H9 (cell line): ENCODE measurements at regions not wholly inside any gene's neighbourhood (a gene's known extent, or its start where the extent isn't known, plus 50 kb on each side); places are given as distances from the start of the nearest gene placed in this dataset.

Experiments
- DNase-seq: peaks from one replicate; pipeline ENCODE4 v3.0.0-alpha.2; 2017
- H2AFZ ChIP-seq: one replicate; pipeline ENCODE4 v1.6.1; 2013; ENCODE audit warnings: mild to moderate bottlenecking, low read length, control low read depth, moderate library complexity
- H2AK5ac ChIP-seq: 2 replicates; pipeline ENCODE4 v1.6.1; 2013; ENCODE audit warnings: low read length, control low read depth, mixed read lengths; ENCODE audit not compliant: insufficient read length
- H2BK120ac ChIP-seq: one replicate; pipeline ENCODE4 v1.6.1; 2013; ENCODE audit warnings: low read depth, mild to moderate bottlenecking, low read length, control low read depth, inconsistent platforms; ENCODE audit not compliant: poor library complexity, severe bottlenecking
- H2BK12ac ChIP-seq: 2 replicates; pipeline ENCODE4 v1.6.1; 2013; ENCODE audit warnings: low read length, control low read depth, mixed read lengths, low read depth; ENCODE audit not compliant: insufficient read length
- H2BK15ac ChIP-seq: 2 replicates; pipeline ENCODE4 v1.6.1; 2013; ENCODE audit warnings: low read depth, low read length, control low read depth
- H2BK20ac ChIP-seq: one replicate; pipeline ENCODE4 v1.6.1; 2013; ENCODE audit warnings: low read depth, mild to moderate bottlenecking, low read length, control low read depth, inconsistent platforms; ENCODE audit not compliant: poor library complexity, severe bottlenecking
- H2BK5ac ChIP-seq: 2 replicates; pipeline ENCODE4 v1.6.1; 2013; ENCODE audit warnings: low read length, control low read depth, mixed read lengths; ENCODE audit not compliant: insufficient read length
- H3K14ac ChIP-seq: 2 replicates; pipeline ENCODE4 v1.6.1; 2013; ENCODE audit warnings: low read length, control low read depth; ENCODE audit not compliant: insufficient read depth
- H3K18ac ChIP-seq: 2 replicates; pipeline ENCODE4 v1.6.1; 2013; ENCODE audit warnings: low read depth, mild to moderate bottlenecking, mixed read lengths, low read length, control low read depth; ENCODE audit not compliant: insufficient read length
- H3K23ac ChIP-seq: 2 replicates; pipeline ENCODE4 v1.6.1; 2013; ENCODE audit warnings: low read length, control low read depth, mixed read lengths, low read depth; ENCODE audit not compliant: insufficient read length
- H3K23me2 ChIP-seq: 2 replicates; pipeline ENCODE4 v1.6.1; 2013; ENCODE audit warnings: low read depth, mild to moderate bottlenecking, mixed read lengths, low read length, control low read depth; ENCODE audit not compliant: insufficient read length, poor library complexity, severe bottlenecking
- H3K27ac ChIP-seq: 2 replicates; pipeline ENCODE4 v1.5.1; 2013; ENCODE audit warnings: low read length, control low read depth, mixed read lengths, low read depth; ENCODE audit not compliant: insufficient read length
- H3K27me3 ChIP-seq: 2 replicates; pipeline ENCODE4 v1.6.1; 2013; ENCODE audit warnings: low read length, control low read depth, inconsistent platforms; ENCODE audit not compliant: insufficient read depth
- H3K4ac ChIP-seq: 2 replicates; pipeline ENCODE4 v1.6.1; 2013; ENCODE audit warnings: low read depth, mild to moderate bottlenecking, control low read depth, inconsistent platforms, low read length, moderate library complexity
- H3K4me1 ChIP-seq: 2 replicates; pipeline ENCODE4 v1.6.1; 2013; ENCODE audit warnings: low read length, control low read depth, inconsistent platforms; ENCODE audit not compliant: insufficient read depth
- H3K4me2 ChIP-seq: 2 replicates; pipeline ENCODE4 v1.6.1; 2013; ENCODE audit warnings: low read length, control low read depth, mixed read lengths; ENCODE audit not compliant: insufficient read length, insufficient read depth
- H3K56ac ChIP-seq: 2 replicates; pipeline ENCODE4 v1.6.1; 2013; ENCODE audit warnings: low read depth, mild to moderate bottlenecking, mixed read lengths, low read length, control low read depth; ENCODE audit not compliant: insufficient read length
- H3K79me1 ChIP-seq: 2 replicates; pipeline ENCODE4 v1.6.1; 2013; ENCODE audit warnings: low read depth, mild to moderate bottlenecking, moderate library complexity, low read length, control low read depth, inconsistent platforms; ENCODE audit not compliant: insufficient read depth, poor library complexity, severe bottlenecking
- H3K79me2 ChIP-seq: 2 replicates; pipeline ENCODE4 v1.6.1; 2013; ENCODE audit warnings: low read length, control low read depth, inconsistent platforms; ENCODE audit not compliant: insufficient read depth
- H3K9ac ChIP-seq: 2 replicates; pipeline ENCODE4 v1.6.1; 2013; ENCODE audit warnings: low read length, control low read depth, mixed read lengths; ENCODE audit not compliant: insufficient read length; ENCODE audit errors: extremely low read depth
- H3K9me3 ChIP-seq: one replicate; pipeline ENCODE4 v1.6.1; 2013; ENCODE audit warnings: low read depth, low read length, inconsistent platforms; ENCODE audit not compliant: control insufficient read depth
- H3T11ph ChIP-seq: one replicate; pipeline ENCODE4 v1.6.1; 2013; ENCODE audit warnings: mild to moderate bottlenecking, low read length, control low read depth, inconsistent platforms
- H4K20me1 ChIP-seq: one replicate; pipeline ENCODE4 v1.6.1; 2013; ENCODE audit not compliant: control insufficient read depth, insufficient read length, insufficient read depth
- H4K5ac ChIP-seq: 2 replicates; pipeline ENCODE4 v1.6.1; 2013; ENCODE audit warnings: low read depth, mild to moderate bottlenecking, mixed read lengths, low read length, control low read depth; ENCODE audit not compliant: insufficient read length
- H4K8ac ChIP-seq: replicated peaks from 2 replicates; pipeline ENCODE4 v1.6.1; 2013; ENCODE audit warnings: low read length, control low read depth, mixed read lengths, low read depth; ENCODE audit not compliant: insufficient read length
- H4K91ac ChIP-seq: 2 replicates; pipeline ENCODE4 v1.6.1; 2013; ENCODE audit warnings: low read depth, mild to moderate bottlenecking, moderate library complexity, mixed read lengths, low read length, control low read depth; ENCODE audit not compliant: insufficient read length
- H3K27ac Mint-ChIP-seq, 3 experiments: 2 replicates in 2 of 3; 3 replicates in 1 of 3; pipeline ENCODE4 v1.8.0; 2020 to 2021; ENCODE audit warnings: mixed read lengths in 3 of 3, mild to moderate bottlenecking in 1 of 3, moderate library complexity in 1 of 3
- H3K27me3 Mint-ChIP-seq: 2 replicates; pipeline ENCODE4 v1.8.0; 2021; ENCODE audit warnings: low read depth, mild to moderate bottlenecking, moderate library complexity, mixed read lengths
- H3K36me3 Mint-ChIP-seq, 3 experiments: 2 replicates in 2 of 3; 3 replicates in 1 of 3; pipeline ENCODE4 v1.8.0; 2020 to 2021; ENCODE audit warnings: low read depth in 3 of 3, mixed read lengths in 3 of 3; ENCODE audit not compliant: insufficient read depth in 1 of 3
- H3K4me1 Mint-ChIP-seq, 2 experiments: 2 replicates each; pipeline ENCODE4 v1.8.0; 2020; ENCODE audit warnings: mixed read lengths in 2 of 2
- H3K4me3 Mint-ChIP-seq, 2 experiments: 2 replicates in 1 of 2; 3 replicates in 1 of 2; pipeline ENCODE4 v1.8.0; 2020 to 2021; ENCODE audit warnings: mild to moderate bottlenecking in 2 of 2, mixed read lengths in 2 of 2, moderate library complexity in 1 of 2
- H3K9me3 Mint-ChIP-seq, 2 experiments: 2 replicates in 1 of 2; 3 replicates in 1 of 2; pipeline ENCODE4 v1.8.0; 2020; ENCODE audit warnings: mild to moderate bottlenecking in 2 of 2, mixed read lengths in 2 of 2, moderate library complexity in 1 of 2
- CTCF ChIP-seq: fragments of 200-600 bp; sonication (generic); conservative IDR thresholded peaks from 3 replicates; pipeline ENCODE4 v1.8.0; 2021; ENCODE audit warnings: antibody characterized with exemption, mild to moderate bottlenecking
- WGBS: extraction: QIAGEN DNeasy Blood & Tissue Kit; methylation state at CpG from one replicate; pipeline ENCODE4 v1.1.7; 2013; ENCODE audit warnings: missing lambda C conversion rate, low lambda C conversion rate, mixed read lengths; ENCODE audit not compliant: insufficient read length; ENCODE audit errors: extremely low coverage; 5-methylcytosine and 5-hydroxymethylcytosine counted together

DNA sequence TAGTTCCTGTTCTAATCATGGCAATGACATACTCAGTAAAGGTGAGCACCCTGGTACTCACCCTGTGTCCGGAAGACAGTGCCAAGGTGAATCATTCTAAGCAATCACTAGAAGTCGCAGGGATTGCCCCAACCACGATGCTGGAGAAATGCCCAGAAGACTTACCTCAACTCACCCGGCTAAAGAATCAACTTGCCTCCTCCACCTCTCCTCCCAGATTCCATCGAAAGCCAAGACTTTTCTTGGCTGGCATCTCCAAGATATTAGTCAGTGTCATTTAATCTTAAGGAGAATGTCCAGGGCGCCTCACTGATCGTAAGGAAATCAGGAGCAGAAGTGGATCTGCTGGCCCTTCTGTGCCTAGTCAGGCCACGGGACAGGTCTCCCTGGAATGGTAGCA, 204.9 kb downstream of the ERCC6L2 start:
- H2AFZ ChIP-seq = no peak overlapping the region

More for the DNA sequence above, 204.9 kb downstream of the ERCC6L2 start:
- Histone ChIP-seq H4K20me1 (no peaks in the 10 kb centered on the region), H3K4ac (no peak overlapping the region), H4K5ac (no peak overlapping the region), H3K27ac (no peak overlapping the region), H2BK20ac (no peak overlapping the region), H3K79me2 (no peaks in the 10 kb centered on the region), H2BK120ac (no peak overlapping the region), H3K4me2 (no peak overlapping the region), H3K4me1 (no peaks in the 10 kb centered on the region), H2BK12ac (no peak overlapping the region), H2BK5ac (no peak overlapping the region), H3K18ac (no peak overlapping the region), H3K79me1 (no peaks in the 10 kb centered on the region), H3K23me2 (no peaks in the 10 kb centered on the region), H3K23ac (no peak overlapping the region), H4K8ac (no peak overlapping the region), H2BK15ac (no peak overlapping the region), H4K91ac (no peak overlapping the region), H3K27me3 (no peaks in the 10 kb centered on the region), H3K56ac (no peak overlapping the region), H3K9me3 (no peaks in the 10 kb centered on the region), H3T11ph (no peak overlapping the region), H2AK5ac (no peak overlapping the region), H3K14ac (no peak overlapping the region), H3K9ac (no peak overlapping the region)
- no peaks in the 10 kb centered on the region for H3K36me3 Mint-ChIP-seq
- no peaks in the 10 kb centered on the region for H3K27me3 Mint-ChIP-seq
- H3K4me3 Mint-ChIP-seq = no peak overlapping the region
- H3K4me1 Mint-ChIP-seq = peaks cover 0 to 4% of the 10 kb centered on the region in 2 experiments; a peak in 2 of 4 replicates
- no CpG with 5 or more reads among the region's 8 CpGs for WGBS
- TF ChIP-seq CTCF = no peak
- H3K9me3 Mint-ChIP-seq = no peaks in the 10 kb centered on the region
- H3K27ac Mint-ChIP-seq = no peak overlapping the region
- no peak for DNase-seq
